ENCODE measurements at regions not wholly inside any gene's neighbourhood (a gene's known extent, or its start where the extent isn't known, plus 50 kb on each side); places are given as distances from the start of the nearest gene placed in this dataset.

DNA sequence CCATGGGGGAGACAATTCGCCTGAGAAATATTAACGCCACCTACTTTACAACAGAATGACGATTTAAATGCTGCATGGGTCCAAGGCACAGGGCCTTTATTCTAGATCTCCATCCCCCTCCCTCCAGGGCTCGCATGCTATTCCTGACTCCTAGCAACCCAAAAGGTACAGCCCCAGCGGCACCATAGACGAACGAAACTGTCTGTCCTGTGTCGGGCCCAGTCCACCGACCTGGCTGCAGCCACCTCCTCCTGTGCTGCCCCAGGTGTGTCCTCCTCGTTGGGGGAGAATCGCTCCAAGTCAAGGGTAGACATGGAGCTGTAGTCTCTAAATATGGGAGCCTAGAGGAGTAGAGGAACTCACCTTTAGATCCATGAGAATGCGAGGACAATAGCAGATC lies 196.5 kb downstream of the TOMM20 start:
- no peak for DNase-seq

DNA sequence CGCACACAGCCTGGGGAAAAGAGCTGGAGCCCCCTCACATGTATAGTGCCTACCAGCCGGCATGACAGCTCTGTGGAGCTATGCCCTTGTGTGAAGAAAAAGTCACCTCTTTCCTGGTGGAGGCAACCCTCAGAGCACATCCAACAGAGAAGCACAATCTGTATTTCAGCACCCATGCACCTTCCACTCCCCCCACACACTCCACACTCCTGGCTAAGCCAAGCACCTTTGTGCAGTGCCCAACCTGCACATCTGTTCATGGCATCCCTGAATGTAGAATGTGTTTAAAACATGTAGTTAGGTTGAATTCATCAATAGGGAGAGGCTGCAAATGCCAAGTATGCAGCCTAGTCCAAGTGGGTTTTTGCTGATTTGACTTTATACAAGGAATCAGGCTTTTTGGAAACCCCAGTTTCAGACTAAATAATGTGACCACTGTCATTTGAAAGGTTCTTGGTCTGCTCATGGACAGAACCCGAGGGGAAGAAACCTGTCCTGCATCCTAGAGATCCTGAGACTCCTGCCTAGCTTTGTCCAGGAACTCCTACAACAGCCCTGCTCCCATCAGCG lies 197.1 kb downstream of the TOMM20 start:
- DNase-seq: no peak

DNA sequence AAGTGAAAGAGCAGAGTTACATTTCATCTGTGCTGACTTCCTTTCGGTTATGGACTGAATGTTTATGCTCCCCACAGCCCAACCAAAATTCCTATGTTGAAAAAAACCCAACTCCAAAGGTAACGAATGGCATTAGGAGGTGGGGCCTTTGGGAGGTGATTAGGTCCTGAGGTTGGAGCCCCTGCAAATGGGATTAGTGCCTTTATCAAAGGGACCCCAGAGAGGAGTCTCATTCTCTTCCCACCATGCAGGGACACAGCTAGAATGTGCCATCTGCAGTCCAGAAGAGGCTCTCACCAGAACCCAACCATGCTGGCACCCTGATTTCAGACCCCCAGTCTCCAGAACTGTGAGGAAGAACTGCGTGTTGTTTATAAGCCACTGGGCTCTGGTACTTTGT lies 199.3 kb downstream of the TOMM20 start:
- DNase-seq: no peak

DNA sequence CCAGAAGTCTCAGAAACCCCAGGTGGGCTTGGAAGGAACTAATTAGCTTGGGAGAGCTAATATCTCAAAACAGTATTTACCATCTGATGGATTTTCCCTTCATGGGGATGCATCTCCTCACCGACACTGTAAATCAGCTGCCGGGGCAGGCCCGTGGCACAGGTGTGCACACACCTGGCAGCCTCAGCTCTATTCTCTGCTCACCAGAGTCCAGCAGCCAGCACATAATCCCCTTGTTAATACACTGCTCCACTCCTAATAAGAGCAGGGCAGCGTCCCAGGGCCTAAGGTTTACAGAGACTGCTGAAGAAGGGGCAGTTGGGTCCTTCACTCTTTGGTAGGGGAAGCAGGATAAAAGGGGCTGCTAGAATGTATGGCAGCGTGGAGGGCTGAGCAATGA lies 200.0 kb downstream of the TOMM20 start:
- no peak for DNase-seq

DNA sequence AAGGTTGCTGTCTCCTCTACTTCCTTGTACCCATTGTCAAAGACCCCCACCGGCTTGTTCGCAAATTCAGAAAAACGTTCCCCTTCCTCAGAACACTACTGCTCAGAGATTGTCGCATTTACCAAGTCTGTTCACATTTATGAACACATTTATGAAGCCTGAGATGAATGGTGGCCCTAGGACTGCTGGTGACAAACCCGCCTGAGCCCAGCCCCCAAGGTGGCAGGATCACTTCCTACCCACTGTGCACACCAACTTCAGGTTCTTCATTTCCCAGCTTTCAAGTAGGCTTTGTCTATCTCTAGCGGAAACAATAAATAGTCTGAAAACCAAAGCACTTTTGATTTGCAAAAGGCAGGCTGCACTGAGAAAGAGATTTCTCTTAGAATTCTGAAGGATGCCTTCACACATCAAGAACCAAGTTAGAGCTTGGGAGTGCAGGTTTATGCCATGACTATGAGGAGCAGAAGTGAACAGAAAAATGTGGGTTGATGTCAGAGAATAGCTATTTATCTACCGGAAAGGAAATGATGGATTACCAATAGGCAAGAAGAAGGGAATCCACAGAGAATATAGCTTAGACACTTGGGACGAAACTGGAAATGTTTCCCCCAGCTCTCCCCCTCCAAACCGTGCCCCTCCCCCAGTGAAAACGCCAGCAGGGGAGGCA lies 200.5 kb downstream of the TOMM20 start:
- no peak for DNase-seq

DNA sequence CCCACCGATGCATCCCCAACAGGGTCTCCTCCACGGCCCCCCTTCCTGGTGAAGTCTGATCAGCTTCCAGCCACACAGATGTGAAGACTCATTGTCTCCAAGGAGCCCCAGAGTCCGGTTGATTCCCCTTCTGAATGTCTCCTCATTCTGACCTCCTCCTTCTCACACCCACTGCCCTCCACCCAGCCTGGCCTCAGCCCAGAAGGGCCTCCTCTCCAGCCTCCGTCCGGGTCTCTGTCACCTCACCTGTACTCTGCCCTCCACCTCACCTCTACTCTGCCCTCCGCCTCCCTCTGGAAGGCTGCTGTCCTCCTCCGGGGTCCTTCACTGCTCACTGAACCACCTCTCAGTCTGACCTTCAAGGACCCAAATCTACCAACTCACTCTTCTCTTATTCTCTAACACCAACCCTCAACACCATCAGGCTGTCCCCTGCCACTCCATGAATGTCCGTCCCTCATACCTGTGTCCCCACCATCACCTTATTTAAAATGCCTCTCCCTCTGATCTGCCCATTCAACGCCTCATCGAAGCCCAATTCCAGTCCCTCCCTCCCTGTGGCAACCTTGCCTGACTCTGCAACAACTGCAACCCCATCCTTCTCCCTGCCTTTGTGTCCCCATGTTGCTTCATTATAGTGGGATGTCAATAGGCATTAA lies 201.2 kb downstream of the TOMM20 start:
- no peak for DNase-seq

DNA sequence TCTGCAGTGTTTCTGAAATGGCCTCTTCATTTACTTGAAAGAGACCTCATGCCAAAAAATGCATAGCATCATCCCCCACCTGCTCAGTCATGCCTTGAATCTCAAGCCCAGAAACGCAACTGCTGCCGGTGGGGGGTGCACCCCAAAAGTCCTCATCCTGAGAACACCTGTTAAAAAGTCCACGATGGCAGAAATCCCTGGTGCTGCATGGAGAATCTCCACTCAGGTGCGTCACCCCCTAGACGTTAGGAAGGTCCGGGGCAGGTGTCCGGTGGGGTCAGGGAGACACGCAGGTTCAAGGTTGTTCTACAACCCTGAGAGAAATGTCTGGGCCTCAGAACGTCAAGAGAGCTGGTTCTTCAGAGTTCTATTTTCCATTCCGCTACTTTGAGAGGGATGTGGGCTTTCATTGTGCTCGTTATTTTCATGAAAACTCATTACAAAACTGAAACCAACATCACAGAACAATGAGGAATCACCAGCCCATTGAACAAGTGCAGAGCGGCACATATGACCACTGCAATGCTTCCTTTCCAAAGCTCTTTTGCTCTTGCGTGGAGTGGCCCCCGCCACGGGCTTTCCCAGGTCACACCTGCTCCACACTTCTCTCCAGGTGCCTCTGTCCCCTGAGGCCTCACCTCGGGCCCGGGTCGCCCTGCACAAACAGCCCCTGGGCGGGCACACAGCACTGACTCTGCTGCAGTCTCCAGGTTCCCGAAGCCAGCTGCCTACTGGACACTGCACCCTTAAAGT lies 201.9 kb downstream of the TOMM20 start:
- no peak for DNase-seq

DNA sequence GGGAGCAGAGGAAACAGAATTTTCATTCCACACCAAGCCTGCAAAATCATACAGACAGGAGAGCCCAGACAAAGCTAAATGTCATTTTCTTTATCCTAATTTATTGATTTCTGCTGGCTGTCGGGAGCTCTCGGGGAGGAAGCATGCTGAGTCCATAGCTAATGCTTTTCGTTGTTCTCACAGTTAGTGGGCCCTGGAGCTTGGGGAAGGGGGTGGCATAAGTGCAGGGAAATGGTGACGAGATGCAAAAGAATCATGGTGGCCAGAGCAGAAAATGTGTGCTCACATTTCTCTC lies 202.4 kb downstream of the TOMM20 start:
- no peak for DNase-seq

DNA sequence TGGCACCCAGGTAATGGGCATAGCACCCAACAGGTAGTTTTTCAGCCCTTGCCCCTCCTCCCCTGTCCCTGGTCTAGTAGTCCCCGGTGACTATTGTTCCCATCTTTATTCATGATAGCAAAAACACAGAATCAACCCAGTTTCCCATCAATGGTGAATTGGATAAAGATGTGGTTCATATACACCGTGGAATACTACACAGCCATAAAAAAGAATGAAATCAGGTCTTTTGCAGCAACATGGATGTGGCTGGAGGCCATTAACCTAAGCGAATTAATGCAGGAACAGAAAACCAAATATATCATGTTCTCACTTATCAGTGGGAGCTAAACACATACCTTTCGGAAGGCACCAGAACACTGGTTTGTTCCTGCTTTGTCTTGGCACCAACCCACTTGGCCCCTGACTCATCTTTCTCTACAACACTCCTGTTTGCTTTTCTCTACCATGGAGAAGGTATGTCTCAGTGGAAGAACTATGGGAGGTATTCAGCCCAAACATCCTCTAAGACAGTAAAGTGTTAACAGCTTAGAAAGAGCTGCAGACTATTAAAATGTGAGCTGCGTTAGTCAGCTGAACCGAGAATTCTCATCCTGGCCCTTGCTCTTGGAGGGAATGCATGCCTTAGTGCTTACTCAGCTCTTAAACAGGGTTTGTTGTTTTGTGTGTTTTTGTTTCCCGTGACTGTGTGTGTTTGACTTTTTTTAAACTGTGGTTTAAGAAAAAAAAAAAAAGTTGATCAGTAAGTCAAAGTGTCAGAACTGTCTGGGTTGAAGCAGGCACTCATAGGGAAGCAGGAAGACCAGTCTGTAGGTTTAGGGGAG lies 203.0 kb downstream of the TOMM20 start:
- no peak for DNase-seq

DNA sequence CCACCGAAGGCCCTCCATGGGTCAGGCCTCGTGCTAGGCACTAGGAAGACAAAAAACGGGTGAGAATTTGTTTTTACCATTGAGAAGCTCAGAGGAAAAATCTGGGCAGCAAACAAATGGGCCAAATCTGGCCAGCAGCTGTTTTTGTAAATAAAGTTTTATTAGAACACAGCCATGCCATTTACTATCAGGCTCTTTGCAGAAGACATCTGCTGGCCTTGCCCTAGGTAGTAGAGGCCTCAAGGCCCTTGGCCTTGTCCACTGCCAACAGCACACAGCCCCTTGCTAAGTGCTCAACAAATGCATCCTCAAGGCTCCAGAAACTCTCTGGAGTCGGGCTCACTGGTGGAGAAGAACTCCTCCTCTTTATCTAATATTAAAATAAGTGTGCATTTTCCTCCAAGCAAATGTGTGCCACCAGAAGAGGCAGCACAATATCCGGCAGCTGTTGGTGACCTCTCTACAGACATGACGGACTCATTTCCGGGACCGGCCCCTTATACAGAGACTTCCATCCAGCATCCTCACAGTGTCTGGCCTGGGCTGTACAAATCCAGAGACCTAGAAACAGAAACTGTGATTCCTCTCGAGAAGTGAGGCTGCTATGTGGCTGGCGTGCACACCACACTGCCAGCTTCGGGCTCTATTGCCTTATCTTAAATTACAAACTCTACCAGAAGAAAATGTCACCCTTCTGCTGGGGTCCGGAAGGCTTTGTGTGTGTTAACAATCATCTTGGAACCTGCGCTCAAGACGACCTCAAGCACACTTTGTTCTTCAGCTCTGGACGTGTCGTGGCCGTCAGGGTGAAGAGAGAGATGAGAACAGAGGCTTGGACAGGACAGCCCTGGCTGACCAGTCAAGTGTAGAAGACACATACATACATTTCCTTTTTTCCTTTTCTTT lies 203.9 kb downstream of the TOMM20 start:
- no peak for DNase-seq

DNA sequence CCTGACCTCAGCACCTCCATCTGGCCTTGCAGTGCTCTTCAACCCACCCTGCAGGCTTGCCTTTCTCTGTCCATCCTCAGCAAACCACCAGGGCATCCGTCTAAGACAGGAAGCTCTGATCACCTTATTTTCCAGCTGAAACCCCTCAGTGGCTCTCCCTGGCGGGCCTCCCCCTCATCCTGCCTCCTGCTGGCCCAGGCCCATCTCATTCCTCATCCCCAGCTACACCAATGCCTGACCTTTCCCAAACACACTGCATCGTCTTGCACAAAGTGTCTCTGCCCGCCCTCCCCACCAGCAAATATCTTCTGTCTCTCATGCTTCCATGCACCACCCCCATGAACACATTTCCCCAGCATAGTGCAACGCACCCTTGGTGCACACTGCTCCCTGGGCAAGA lies 205.0 kb downstream of the TOMM20 start:
- no peak for DNase-seq

DNA sequence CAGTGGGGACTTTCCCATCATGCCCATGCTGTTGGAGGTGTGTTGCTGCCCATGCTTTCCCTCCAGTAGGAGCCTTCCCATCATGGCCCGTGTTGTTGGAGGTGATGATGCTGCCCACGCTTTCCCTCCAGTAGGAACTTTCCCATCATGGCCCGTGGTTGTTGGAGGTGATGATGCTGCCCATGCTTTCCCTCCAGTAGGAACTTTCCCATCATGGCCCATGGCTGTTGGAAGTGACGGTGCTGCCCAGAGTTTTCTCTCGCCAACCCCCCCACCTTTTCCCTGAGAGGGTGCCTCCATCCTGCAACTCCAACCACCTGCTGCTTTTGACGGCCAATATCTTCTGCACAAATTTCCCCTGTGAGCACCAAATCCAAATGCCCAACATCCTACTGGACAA lies 205.7 kb downstream of the TOMM20 start:
- no peak for DNase-seq

DNA sequence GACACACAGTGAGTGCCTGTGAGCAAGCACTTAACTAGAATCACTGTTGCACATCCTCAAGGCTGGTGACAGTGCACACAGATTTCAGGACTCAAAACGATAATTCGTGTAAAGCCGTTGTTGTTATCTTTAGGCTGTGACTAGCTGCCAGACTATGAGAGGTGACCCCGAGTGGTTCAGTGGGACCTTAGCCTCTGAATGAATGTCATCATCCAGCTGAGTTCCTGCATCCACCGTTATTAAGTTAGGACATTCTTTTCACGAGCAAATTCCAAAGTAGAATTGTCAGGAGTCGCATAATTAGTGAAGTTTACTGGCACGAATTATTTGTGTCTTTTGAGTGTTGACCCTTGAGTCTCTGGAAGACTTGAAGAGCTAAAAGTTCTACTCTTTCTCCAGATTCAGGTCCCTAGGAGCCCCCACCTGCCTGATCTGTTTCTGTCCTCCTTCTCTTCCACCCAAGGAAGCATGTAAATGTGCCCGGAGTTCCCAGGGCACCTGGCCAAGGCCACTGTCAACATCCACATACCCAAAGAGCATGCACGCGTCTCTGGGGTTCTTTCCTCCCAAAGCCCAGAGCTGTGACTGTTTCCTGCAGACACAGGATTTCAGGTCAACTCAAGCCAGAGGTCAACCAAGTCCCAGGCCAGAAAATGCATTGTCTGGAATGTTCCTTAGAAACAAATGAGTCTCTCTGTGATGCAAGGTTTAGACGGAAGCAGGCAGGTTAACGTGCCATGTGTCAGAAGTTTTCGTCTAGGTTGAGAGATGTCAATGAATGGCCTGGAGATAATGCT lies 207.2 kb downstream of the TOMM20 start:
- no peak for DNase-seq

DNA sequence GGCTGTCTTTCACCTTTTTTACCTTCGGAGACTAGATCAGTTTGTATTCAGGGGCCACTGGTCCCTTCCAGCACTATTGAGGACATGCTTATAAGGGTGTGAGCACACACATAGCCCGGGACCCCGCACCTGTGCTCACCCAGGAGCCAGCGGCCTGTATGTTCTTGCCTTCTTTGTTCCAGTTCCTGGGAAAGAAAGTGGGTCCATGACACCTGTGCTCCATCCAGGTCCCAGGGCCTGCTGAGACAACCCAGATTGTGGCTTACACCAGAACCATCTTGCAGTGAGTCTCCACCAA lies 207.8 kb downstream of the TOMM20 start:
- DNase-seq: no peak

DNA sequence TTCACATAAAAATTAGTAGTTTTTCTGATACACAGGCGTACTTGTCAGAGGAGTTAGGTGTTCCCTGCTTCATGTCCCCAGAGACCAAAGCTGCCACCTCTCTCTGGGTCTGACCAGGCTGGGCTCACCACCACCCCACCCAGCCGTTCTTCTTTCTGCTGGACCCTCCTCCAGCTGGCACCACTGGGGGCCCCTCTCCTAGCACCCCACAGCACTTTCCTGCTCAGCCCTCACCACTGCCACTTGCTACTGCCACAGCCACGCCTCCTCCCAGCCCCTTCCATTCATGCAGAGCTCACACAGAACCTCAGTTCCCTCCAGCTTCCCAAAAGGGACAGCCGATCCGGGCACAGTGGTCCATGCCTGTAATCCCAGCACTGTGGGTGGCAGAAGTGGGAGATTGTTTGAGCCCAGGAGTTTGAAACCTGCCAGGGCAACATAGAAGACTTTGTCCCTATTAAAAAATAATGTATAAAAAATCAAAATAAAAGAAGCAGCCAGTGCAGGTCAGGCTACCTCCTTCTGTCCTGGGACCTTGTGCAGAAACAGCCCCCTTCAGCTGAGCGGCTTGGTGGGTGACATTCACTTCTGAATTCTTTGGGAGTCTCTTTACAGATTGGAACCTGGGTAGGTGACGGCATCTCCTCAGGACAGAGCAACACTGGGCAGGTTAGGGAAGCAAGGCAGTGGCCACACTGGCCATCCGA lies 208.3 kb downstream of the TOMM20 start:
- DNase-seq: no peak

DNA sequence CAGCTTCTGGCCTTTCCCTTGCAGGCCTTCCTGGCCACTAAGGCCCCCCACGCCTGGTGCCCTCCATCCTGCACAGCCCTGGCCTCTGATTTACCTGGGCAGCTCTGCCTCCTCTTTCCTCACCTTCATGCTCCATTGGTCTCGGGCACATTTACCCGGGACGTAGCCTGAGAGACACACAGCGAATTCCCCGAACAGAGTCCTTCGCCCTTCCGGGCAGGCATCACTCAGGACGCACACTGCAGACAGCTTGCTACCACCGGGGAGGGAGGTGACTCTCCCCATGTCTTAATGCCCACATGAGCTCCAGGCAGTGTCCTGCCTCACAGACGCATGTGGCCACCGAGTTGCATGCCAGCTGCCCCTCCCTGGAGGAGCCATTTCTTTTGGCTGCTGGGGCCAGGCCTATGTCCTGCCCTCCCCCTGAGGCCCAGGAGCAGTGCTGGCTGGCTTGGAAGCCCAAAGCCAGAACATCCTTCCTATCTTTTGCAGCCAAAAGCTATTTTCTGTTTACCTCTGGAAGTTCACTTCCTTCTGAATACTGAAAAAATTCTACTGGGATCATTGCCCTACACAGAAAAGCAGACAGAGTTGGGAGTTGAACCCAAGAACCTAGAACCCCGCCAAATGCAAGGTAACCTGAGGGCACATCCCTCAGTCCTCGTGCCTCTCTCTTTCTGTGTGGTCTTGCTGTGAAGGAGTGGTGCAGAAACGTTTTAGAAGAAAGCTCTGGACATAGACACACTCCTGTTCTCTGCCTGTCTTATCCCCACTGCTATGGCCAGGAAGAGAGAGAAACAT lies 209.5 kb downstream of the TOMM20 start:
- no peak for DNase-seq

DNA sequence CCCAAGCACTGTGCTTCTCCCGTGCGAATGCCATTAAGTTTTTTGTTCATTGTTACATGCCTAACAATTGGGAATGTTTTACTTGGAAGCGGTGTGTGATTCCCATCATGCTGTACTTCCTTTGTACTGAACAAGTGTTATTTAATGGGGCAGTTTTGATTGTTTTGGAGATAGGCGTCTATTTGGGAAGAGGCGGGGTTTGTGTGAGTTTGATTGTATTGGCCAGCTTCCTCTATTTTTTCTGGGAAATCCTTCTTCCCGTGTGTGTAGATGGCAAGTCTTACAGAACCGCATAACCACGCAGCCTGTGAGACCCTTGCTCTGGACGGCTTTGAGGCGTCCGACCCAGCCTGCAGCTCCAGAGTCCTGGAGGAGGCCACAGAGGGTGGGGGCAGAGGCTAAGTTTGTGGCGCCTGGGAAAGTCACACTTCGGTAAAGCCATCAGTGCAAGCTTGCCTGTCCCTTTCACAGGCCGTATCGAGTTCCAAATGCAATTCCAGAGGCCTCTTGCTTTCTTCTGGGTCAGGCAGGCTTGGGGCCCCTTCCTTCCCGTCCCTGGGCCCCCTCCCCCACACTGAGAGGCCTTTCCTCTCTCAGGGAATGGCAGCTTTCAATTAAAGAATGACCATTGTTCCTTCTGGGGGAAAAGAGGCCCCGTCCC lies 210.3 kb downstream of the TOMM20 start:
- DNase-seq: no peak

DNA sequence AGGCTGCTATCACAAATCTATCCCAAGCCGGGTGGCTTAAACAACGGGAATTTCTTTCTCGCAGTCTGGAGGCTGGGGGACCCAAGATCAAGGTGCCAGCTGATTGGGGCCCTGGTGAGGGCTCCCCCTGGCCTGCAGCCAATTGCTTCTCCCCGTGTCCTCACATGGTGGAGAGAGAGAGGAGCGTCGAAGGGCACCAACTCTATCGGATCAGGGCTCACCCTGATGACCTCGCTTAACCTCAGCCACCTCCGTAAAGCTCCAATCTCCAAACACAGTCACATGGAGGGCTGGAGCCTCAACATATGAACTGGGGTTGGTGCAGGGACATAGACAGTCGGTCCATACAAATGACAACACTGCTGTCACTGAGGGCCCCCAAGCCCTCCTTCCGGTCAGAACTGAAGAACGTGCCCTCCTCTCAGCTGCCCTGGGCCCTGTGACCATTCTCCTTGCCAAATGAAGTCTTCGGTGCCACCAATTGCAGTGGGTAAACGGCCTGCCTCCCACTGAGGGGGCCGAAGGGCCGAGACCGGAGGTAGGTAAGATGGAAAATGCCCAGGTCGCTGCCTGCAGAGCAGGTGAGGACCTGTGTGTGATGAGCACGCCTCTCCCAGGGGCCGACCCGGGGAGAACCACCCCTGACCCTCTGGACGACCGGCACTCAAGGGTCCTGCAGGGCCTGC lies 211.0 kb downstream of the TOMM20 start:
- DNase-seq: no peak

DNA sequence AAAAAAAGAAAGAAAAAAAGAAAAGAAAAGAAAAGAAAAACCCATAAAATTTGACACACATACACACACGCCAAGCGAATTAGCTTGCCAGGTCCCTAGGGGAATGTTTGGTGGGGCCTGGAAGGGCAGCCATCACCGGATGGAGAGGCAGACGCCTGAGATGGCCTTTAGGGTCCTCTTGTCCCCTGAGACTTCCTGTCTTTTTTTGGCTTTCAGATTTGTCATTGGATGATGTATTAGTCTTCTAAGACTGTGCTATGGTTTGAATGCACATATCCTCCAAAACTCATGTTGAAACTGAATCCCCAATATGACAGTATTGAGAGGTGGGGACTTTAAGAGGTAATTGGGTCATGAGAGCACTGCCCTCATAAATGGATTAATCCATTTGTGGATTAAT lies 211.8 kb downstream of the TOMM20 start:
- no peak for DNase-seq
